Body of pancreas (tissue), 4 donors: ENCODE measurements at regions not wholly inside any gene's neighbourhood (a gene's known extent, or its start where the extent isn't known, plus 50 kb on each side); places are given as distances from the start of the nearest gene placed in this dataset.

Source experiments
- POLR2A ChIP-seq, 3 donors: fragments of 450-650 bp; IDR thresholded peaks; one replicate each; pipeline ENCODE4 v1.6.1; 2016; ENCODE audit warnings: antibody characterized with exemption in 3 of 3, mild to moderate bottlenecking in 2 of 3
- TF ChIP-seq, protein P1 (sequence below), 7 experiments: fragments of 450-650 bp in 4 of 7; fragments of 200-600 bp in 3 of 7; sonication (generic) in 3 of 7; IDR thresholded peaks; one replicate each; pipeline ENCODE4 v1.5.1; 2016 to 2019; ENCODE audit warnings: antibody characterized with exemption in 7 of 7

DNA sequence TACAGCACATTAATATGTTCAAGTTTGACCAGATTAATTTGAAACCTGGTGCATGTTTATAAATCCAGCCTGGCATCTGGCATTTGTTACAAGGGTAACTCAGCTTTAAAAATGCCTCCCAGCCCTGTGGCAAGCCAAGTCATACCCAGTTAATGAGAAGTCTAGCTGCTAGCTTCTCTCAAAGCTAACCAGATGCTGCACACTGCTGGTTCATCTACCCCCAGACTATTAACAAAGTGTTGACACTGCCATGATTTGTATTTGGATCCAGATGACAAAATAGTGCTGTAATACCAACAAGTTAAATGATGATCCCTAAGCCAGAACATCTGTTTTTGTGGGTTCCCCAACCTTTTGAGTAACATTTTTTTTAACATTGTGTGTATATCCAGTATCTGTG, 573.7 kb upstream of the DAB2 start:
- TF ChIP-seq, protein P1, sequence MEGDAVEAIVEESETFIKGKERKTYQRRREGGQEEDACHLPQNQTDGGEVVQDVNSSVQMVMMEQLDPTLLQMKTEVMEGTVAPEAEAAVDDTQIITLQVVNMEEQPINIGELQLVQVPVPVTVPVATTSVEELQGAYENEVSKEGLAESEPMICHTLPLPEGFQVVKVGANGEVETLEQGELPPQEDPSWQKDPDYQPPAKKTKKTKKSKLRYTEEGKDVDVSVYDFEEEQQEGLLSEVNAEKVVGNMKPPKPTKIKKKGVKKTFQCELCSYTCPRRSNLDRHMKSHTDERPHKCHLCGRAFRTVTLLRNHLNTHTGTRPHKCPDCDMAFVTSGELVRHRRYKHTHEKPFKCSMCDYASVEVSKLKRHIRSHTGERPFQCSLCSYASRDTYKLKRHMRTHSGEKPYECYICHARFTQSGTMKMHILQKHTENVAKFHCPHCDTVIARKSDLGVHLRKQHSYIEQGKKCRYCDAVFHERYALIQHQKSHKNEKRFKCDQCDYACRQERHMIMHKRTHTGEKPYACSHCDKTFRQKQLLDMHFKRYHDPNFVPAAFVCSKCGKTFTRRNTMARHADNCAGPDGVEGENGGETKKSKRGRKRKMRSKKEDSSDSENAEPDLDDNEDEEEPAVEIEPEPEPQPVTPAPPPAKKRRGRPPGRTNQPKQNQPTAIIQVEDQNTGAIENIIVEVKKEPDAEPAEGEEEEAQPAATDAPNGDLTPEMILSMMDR (IDR thresholded peaks at IDR 0.05): no peak
- TF ChIP-seq POLR2A (IDR thresholded peaks at IDR 0.05): no peak
